ENCODE measurements at regions not wholly inside any gene's neighbourhood (a gene's known extent, or its start where the extent isn't known, plus 50 kb on each side); places are given as distances from the start of the nearest gene placed in this dataset.

DNA sequence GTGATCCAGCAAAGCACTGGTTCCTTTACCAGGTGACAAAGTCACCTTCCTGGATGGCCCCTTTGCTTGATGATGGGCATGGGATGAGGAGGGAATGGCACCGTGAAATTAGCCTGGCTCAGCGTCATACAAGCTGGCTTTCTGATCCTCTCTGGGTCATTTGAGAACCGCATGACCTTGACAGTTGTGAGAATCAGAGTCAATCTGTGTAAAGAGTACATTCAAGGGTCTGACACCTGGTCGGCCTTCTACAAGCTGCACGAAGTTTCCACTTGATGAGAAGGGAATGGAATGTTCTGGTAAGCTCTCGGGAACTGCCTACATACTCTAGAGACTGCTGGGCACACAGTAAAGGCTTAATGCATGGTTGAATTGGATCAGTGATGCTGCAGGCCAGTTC is 319.8 kb upstream of the TLE3 start:
- DNase-seq: no peak

DNA sequence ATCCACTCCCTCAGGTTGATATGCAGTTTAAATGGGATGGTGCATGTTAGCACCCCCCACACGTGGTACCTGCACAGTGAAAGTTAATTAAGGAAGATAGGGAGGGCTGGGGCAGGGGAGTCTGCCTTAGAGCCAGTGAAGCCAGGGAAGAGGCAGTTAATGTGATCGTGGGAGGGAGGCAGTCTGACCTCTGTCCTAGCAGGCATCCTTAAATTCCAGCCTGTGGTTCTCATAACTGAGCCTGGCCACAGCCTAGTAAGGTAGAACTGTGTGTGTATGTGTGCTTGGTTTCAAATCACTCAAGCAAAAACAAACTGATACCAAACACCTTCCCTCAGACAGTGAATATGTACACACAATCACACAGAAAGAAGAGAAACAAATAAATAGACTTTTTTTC is 319.1 kb upstream of the TLE3 start:
- no peak for DNase-seq

GRCh38 chr15:70415398-70415797 is 317.7 kb upstream of the TLE3 start:
- DNase-seq: peak; percentile 66

DNA sequence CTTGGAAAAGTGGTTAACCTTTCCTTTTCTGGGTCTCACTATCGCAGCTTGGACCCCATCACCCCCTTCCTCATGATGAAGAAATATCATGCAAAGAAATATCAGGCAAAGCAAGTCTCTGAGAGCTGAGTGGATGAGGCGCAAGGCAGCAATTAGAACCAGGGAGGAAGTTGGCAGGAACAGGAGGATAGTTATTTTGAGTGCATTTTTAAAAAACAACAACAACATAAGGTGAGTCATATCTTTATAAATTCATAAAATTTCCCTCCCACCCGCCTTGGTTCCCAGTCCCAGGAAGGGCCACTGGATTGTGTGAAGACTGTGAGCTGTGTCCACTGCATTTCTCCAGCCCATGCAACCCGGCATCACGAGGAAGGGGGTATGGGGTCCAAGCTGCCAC is 316.9 kb upstream of the TLE3 start:
- no peak for DNase-seq

DNA sequence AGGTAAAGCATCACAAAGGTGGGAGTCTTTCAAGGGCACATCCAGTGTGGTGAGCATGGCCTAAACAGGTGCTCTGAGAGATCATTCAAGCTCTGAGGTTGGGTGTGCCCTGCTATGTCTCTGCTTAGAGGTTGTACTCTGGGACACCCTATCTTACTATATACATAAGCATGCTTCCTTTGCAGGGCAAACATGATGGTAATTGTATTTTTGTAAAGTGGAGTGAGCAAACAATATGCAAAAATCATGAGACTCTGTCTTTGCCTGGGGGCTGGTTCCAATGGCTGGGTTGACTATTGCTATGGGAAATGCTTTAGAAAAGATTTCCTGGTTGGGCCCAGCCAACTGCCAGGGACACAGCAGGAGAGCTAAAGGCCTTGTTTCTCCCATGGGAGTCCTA is 315.1 kb upstream of the TLE3 start:
- DNase-seq: peak; percentile 83

DNA sequence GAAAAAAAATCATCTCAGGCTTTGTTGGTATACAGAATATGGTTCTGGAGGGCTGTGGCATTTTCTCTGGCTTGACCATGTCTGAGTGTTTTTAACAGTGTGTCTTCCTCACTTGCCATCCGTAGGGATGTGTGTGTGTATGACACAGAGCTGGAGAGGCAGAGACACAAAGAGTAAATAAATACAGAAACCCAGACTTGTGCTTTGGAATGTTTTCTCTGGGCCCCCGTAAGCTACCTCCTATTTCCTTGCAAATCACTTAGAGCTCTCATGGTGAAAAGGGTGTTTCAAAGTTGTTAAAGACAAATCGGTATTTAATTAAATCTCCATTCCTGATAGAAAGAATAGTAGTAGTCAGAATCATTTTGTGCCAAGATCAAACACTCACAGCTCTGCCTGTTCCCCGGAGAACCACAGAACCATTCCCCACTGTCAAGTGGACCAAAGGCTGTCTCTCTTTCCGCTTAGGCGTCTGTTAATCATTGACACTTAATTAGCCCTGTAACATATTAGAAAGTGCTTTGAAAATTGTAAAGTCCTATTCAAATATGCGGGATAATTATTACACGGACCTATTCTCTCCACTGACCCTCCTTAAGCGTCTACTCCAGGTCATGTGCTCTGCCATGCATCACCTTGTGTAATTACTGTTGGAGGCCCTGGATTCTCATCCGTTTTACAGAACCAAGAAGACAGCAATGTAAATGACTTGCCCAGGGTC is 313.6 kb upstream of the TLE3 start:
- DNase-seq: no peak

- no peak for DNase-seq
Observed at GRCh38 chr15:70410371-70410985, 312.8 kb upstream of the TLE3 start.

DNA sequence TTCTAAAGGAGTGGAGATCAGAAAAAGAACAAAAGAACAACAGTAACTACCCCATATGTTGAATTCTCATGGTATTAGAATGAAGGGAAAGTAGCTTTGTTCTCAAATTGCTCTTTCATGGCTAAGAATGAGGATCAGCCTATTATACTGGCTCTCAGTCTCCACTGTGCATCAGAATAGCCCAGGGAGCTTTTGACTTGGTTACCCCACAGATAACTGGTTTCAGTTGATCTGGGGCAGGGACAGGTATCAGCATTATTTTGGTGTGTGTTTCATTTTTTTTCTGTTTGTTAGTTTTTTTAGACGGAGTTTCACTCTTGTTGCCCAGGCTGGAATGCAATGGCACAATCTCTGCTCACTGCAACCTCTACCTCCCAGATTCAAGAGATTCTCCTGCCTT is 311.7 kb upstream of the TLE3 start:
- no peak for DNase-seq

DNA sequence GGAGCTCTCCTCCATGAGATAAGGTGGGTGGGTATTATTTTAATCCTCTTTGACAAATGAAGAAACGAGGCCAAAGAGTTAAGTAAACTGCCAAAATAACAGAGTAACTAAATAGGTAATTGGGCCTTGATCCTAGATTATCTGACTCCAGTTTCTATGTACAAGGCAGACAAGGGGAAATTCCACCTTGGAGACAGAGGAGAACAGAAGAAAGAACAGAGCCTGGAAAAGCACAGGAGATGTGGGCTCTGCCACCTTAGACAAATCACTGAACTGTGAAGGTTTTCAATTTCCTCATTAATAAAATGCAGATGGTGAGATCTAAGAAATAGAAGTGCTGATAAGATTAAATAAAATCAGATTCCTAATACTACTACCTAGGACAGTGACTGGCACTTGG is 310.2 kb upstream of the TLE3 start:
- DNase-seq: no peak

GRCh38 chr15:70407336-70407670 is 309.6 kb upstream of the TLE3 start:
- DNase-seq: no peak

DNA sequence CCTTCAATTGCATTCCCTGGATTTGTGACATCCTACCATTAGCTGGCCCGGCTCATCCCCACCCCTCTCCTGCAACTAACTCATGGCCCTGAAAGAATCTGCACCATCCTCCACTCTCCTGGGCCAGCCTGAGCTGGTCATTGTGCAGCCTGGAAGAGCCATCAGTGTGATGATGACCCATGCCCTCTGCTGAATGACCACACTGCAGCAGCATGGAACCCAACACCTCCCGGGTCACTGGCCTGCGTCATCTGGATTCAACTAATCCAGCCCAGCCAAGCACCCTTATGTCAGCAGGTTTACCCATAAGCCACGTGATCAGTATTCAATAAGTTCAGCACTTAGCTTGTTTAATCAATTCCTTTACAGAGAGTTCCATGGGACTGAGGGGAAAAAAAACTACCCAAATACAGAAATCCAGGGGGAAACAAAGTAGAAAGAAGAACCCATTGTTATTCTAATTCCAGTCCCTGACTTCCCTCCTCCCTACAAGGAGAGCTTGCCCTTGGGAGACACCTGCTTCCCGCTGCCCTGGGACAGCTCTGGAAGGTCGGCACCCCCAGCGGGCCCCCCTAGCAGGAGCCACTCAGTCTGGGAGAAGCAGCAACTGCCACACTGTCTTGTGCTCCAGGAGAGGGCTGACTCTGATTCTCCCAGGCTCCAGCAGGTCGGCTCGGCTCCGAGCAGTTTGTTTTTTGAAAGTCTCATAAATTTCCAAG is 309.1 kb upstream of the TLE3 start:
- no peak for DNase-seq

DNA sequence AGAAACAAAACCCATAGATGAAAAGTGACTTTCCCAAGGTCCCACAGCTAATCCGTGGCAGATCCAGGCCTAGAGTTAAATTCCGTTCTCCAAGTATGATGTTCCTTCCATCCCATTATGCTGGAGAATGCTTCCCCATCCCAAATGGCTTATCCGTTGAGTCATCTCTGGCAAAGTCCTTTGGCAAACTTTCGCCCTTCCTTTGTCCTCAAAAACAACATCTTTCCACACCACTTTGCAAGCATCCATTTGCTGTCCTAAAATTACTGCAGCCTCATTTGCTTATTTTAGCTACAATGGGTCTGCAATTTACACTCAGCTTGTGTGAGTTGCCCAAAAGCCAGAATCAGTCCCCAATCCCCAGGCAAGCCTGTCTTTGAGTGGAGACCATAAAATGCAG is 304.0 kb upstream of the TLE3 start:
- DNase-seq: no peak

DNA sequence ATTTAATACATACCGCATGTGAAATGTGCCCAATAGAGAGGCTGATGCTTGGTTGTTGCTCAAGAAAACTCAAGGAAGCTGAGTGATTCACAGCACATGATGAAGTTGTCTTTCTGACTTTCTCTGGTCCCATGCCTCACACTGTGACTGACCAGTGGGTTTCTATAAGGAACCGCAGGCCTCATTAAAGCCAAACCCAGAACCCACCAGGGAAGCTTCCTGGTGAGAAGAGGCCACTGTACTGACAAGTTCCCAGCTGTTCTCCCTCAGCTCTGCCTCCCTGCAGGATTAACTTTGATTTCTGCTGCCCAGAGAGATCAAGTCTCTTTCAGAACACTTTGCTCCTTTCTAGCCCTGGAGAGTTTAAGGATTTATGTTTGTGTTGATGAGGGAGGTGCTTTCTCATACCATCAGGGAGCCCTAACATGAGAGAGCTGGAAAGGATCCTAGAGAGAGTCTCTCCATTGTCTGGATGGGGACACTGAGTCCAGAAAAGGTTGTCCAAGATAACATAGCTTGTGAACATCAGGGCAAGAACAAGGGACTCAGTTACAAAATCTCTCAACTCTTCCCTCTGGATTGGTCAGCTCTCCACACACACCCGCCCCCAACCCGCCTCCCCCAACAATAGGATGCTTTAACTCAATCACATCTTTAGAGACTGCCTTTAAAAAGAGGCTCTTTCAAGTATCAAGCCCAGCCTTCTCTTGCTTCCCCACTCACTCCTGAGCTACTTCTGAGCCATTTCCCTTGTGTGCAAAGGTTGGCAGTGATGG is 303.2 kb upstream of the TLE3 start:
- DNase-seq: no peak

DNA sequence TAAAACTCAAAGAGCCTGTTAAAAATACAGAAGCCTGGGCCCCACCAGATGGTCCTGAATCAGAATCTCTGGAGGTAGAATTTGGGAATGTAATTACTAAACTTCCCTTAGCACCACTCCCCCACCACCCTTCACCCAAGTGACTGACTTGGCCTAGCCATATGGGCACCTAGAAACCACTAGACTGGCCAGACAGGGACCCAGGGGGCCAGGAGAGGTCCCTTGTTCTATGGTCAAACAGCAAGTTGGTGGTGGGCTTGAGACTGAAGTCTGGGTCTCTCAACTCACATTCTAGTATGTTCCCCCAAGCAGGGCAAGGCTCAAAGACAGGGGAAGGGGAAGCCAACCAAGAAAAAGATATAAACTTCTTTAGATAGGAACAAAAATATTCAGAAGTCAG is 301.5 kb upstream of the TLE3 start:
- no peak for DNase-seq

- no peak for DNase-seq
Observed at GRCh38 chr15:70398694-70399093, 301.0 kb upstream of the TLE3 start.

GRCh38 chr15:70396807-70397206 is 299.1 kb upstream of the TLE3 start:
- DNase-seq: no peak

GRCh38 chr15:70395164-70395563 is 297.4 kb upstream of the TLE3 start:
- no peak for DNase-seq

DNA sequence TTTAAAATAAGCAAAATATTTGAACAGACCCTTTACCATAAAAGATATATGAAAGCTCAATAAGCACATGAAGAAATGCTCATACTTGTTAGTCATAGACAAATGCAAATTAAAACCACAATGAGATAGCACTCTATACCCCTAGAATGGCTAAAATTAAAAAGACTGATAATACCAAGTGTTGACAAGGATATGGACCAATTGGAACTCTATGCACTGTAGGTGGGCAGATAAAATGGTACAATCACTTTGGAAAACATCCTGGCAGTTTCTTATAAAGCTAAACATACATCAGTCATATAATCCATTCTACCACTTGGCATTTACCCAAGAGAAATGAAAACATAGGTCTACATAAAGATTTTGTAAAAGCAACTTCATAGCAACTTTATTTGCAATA is 293.0 kb upstream of the TLE3 start:
- no peak for DNase-seq

DNA sequence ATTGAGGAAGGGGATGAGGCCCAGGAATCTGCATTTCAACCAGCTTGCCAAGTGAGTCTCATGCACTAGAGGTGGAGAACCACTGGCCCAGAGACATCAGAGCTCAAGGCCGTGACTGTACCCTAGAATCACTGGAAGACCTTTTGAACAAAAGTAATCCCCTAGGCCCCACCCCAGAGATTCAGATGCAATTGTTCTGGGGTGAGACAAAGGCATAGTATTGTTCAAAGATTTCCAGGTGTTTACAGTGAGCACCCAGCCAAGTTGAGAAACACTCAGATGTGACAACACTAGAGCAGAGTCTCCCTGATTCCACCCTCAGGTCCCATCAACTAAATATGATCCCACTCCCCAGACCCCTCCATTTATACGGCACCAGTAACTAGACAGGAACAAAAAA is 290.3 kb upstream of the TLE3 start:
- no peak for DNase-seq

DNA sequence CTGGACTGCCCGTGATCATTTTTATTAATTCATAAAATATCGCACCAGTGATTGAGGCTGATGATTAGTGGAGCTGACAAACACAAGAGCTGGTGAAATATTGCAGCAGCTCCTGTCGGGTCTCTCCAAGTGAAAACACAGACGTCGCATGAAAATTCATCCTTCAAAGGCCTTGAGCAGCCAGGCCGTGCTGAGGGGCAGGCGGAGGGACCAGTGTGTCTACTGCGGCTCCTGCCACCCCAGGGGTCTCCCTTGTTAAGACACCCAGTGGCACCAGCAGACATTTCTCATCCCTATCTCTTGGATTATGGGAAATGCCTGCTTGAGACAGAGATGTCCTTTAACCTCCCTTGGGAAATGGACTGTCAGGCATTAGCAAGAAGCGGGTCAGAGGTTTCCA is 289.4 kb upstream of the TLE3 start:
- no peak for DNase-seq

DNA sequence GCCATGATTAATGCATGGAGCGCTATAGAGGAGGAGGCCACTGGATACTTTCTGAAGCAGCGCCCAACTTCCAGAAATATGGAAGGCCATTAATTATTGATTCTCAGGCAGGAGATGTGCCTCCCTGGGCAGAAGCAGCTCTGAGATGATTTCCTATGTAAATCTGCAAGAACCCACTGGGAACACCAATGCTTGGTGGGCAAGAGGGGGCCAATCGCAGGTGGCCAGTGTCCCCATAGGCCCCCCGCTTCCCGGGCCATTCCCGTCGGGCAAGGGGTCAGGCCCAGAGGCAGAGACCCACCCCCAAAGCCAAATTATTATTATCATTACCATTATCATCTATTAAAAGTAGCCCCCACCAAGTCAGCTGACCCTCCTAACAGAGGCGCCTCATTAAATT is 288.0 kb upstream of the TLE3 start:
- no peak for DNase-seq

DNA sequence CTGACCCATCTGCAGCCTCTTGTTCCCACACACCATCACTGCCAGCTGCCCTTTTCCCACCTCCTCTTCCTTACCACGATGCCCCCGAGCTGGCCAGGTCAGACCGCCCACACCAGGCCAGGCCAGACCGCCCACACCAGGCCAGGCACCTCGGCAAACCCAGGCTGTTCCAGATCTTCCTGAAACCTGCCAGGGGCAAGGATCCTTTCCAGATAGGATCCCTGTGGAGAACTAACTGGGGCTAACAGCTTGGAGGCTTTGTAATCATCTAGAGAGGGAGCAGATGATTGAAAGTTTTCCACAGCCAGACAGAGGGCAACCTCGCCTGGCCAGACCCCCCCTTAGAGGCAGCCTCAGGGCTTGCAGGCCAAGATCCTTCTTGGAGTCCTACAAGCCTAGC is 287.3 kb upstream of the TLE3 start:
- DNase-seq: peak; percentile 44

DNA sequence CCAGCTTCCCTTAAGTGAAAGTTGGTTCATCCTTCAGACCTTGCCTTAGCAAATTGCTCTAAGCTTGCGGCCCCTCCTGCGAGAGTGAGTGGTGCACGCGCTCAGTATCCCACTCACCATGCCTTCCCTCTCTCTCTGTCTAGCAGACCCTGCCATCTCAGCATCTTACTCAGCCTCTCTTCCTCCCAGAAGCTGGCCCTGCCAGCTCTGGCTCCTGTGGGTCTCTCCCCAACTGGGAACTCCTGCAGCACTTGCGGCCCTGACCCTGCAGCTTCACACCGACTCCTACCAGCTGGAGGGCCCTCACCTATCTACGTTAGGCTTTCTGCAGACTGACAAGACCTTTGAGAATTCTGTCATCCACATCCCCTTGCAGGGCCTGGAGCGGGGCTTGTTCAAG is 286.1 kb upstream of the TLE3 start:
- DNase-seq: no peak
